ENCODE measurements at regions not wholly inside any gene's neighbourhood (a gene's known extent, or its start where the extent isn't known, plus 50 kb on each side); places are given as distances from the start of the nearest gene placed in this dataset.

GRCh38 chr12:81992461-81992860 lies 233.3 kb upstream of the PPFIA2 start:
- TF ChIP-seq CTCF (conservative IDR thresholded peaks at IDR 0.05; ENCODE audit: low read depth, low read length) (peak; percentile 47), EZH2 (IDR thresholded peaks at IDR 0.05; ENCODE audit: borderline replicate concordance, low read depth, low read length, poor library complexity, severe bottlenecking) (no peak)

Data from A673 (cell line).